NCI-H446 (cell line): ENCODE measurements at regions not wholly inside any gene's neighbourhood (a gene's known extent, or its start where the extent isn't known, plus 50 kb on each side); places are given as distances from the start of the nearest gene placed in this dataset.
A peak's percentile ranks its signal among the peaks of the same experiment; 100 is the strongest.
"Not testable (repeated sequence)": the region's sequence is repeated elsewhere in the genome, so short reads cannot be mapped to it uniquely, and the experiment has no call there.

ENCODE experiments used
- DNase-seq, 2 experiments: peaks; one replicate each; lab custom pipeline; 2025; lab: John Stamatoyannopoulos, UW

GRCh38 chr3:74921676-74922075, 307.2 kb upstream of the CNTN3 start:
- peak in 1 of 2 experiments; percentile 16 for DNase-seq

DNA sequence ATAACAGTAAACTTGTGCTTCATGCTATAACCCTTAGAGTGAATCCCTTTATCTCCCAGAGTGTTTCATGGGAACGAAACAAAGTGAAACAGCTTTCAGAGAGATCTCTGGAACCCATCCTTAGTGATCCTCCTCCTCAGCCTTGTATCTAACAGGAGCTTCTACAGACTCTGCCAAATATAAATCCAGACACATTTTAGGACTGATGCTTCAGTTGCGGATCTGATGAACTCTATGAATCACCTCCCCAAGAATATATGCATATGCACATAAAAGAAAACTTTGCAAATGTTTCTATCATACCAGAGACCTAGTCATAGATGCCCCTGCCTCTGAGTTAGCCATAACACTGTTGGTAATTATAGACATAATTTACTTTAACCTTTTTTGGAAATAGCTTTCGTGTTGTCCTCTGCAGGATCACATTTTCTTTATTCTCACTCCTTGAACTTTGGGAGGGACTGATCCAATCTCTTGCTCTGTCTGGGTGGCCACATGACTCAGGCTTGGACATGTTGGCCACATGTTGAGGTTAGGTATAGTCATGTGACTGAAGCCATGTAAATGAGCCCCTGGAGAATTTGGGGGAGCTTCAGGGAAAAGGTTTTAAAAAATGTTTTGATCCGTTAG, 306.4 kb upstream of the CNTN3 start:
- DNase-seq = no peak

DNA sequence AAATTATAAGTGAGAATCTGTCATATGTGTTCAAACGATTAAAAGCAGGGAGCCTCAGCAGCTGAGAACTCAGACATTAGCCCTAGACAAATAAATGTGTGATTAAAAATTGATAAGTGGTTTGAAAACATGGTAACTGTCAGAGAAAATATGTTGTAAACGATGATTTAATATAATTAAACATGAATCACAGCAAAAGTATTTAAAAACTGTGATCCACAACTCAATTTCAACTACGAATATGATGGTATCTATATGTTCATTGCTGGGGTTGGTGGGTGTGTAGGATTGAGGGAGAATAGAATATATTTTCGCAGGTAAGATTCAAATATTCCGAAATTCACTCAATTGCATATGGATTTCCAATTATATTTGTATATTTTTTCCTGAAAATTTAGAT, 302.2 kb upstream of the CNTN3 start:
- no peak for DNase-seq

- no peak for DNase-seq
Measured at GRCh38 chr3:74906181-74906580, 291.7 kb upstream of the CNTN3 start.

GRCh38 chr3:74905478-74905877, 291.0 kb upstream of the CNTN3 start:
- no peak for DNase-seq

GRCh38 chr3:74904646-74905045, 290.2 kb upstream of the CNTN3 start:
- no peak for DNase-seq

GRCh38 chr3:74899796-74900516, 285.5 kb upstream of the CNTN3 start:
- DNase-seq = not testable (repeated sequence)

GRCh38 chr3:74897006-74897405, 282.5 kb upstream of the CNTN3 start:
- DNase-seq = no peak

DNA sequence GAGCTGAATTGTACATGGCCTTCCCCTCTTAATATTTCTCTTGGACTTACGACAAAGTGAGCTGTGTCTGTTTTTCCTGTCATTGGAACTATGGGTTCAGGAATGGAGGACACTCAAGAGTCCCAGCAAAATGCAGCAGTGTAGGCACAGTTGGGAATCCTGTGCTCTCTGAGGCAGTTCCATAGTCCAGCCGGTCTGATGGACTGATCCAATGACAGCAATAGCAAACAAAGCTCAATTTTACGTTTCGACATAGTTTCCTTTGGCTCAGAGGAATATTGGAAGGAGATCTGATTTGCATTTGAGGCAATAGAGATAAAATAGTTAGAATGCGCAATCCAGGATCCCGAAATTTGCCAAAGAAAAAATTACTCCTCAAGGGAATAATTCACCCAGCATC, 276.9 kb upstream of the CNTN3 start:
- no peak for DNase-seq

DNA sequence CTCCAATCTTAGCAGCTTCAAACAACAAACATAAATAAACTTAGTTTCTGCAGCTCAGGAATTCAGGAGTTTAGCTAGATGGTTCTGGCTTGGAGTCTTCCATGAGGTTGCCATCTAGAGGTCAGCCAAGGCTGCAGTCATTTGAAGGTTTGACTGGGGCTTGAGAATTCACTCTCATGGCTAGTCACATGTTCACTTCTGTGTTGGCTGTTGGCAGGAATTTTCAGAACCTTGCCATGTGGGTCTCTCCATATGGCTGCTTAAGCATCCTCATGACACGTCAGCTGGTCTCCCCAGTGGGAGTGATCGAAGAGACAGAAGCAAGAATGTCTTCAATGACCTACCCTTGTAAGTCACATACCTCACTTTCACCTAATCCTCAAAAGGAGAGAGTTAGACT, 269.2 kb upstream of the CNTN3 start:
- peak in 1 of 2 experiments; percentile 51 for DNase-seq

GRCh38 chr3:74883222-74883621, 268.8 kb upstream of the CNTN3 start:
- no peak for DNase-seq

DNA sequence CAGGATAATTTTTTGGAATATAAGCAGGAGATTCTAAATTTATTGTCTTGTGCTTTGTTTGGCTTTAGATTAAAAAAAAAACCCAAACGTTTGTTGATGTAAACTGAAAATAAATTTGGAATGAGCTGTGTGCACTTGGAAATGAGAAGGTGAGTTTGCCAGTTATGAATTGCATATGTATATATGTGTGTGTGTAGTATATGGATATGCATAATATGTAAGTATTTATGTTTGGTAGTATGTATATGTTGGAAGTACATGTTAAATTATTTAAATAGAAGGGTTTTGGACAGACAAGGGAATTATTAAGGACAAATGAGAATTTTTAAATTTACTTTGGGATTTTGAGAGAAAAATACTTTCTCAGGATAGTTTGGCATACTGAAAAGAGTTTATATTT, 265.8 kb upstream of the CNTN3 start:
- no peak for DNase-seq

- DNase-seq = no peak
Measured at GRCh38 chr3:74866357-74867030, 252.0 kb upstream of the CNTN3 start.

GRCh38 chr3:74862476-74862875, 248.0 kb upstream of the CNTN3 start:
- DNase-seq = peak; percentile 59 to 87

GRCh38 chr3:74861211-74861610, 246.8 kb upstream of the CNTN3 start:
- DNase-seq = no peak

DNA sequence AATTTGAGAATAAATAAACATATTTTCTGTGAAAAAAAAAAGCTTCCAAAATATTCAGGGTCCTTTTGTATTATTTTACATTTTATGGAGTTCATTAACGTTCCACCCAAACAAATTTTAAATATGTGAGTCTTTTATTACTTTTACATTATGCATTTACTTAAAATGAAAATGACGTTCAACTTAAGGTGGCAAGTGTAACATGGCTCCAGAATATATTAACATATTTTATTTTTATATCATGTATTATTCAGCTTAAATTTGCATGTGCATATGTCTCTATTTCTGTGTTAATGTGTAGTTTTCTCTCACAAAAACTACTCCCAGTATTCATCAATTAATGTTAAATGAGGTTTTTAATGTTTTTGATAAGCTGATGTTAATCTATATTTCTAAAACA, 243.6 kb upstream of the CNTN3 start:
- no peak for DNase-seq

- DNase-seq = no peak
Measured at GRCh38 chr3:74850381-74850780, 235.9 kb upstream of the CNTN3 start.

DNA sequence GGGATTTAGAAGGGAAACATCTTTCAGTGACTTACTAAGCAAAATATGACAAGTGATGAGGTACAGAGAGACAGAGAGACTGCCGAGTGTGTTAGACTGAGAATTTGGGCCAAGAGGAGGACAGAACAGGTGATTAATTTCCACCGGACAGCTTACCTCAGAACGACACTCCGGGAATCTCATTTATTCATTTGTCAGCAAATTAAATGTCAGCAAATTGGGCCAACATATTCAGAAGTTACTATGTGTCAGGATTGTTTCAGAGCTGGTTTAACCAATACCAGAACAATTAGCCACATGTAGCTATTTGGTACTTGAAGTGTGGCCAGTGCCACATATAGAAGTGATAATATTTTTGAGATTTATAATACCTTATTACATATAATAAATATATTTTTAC, 232.6 kb upstream of the CNTN3 start:
- DNase-seq = no peak

DNA sequence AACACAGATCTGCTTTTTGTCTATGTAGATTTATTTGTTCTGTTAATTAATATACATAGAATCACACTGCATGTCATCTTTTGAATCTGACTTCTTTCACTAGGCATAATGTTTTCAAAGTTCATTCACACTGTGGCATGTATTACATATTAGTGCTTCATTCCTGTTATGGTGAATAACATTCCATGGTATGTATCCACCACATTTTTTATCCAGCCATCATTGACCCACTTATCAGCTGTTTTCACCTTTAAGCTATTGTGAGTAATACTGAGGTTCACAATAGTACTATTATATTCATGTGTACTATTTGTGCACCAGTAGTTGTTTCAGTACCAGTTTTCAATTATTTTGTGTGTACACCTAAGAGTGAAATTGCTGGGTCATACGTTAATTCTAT, 230.6 kb upstream of the CNTN3 start:
- DNase-seq = no peak

GRCh38 chr3:74844428-74844827, 230.0 kb upstream of the CNTN3 start:
- DNase-seq = no peak

DNA sequence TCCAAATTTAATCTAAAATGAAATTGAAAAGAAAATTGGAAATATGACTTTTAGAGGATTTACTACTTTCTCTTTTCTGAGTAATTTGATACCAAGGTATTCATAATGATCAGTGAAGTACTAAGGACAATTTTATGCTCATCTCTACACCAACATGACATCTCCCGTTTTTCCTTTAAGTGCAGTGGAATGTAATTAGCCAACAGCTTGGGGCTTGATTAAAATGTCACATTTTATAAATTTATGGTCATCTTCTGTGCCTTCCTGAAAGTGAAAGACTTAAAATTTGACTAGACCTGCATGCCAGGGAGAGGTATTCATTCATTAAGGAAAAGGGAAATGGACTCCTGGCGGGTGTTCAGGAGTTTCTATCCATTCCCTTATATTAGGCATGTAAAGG, 228.2 kb upstream of the CNTN3 start:
- DNase-seq = no peak

DNA sequence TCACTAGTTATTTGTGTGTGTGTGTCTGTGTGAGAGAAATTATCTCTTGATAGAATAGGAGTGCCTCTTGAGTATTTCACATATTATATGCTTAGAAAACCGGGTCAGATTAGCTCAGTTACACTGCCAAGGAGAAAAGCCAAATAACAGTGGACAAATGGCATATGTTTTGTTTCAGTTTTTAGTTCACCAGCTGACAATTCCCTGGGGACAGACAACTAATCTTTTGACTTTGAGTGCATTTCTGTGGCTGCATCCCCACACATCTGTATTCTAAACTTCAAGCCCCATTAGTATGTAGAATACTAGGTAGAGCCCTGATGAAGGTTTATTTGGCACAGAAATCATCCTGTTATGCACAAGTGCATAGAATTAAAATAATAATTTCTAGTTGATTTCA, 227.7 kb upstream of the CNTN3 start:
- DNase-seq = peak in 1 of 2 experiments; percentile 15

DNA sequence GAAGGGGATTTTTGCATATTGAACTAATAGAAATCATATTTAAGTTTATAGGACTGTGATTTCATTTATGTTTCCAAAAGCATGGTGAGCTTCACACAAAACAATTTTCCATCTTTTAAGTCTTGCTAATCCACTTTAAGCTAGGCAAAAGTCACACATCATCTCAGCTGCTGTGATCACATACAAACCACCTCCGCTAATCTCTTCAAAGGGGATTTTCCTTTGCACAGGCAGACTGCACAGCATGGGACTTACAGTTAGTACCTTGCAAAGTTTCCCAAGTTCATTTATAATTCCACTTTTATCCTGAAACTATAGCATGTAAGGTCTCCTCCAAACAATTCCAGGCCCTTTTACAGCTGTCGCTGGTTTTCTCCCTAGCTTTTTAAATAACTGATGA, 225.1 kb upstream of the CNTN3 start:
- DNase-seq = no peak
